ENCODE measurements at regions not wholly inside any gene's neighbourhood (a gene's known extent, or its start where the extent isn't known, plus 50 kb on each side); places are given as distances from the start of the nearest gene placed in this dataset.

- TF ChIP-seq CTCF (IDR thresholded peaks at IDR 0.05; ENCODE audit: insufficient read depth, low read length) (no peak), SPI1 (IDR thresholded peaks at IDR 0.05; ENCODE audit: borderline replicate concordance, low read depth) (no peak)
Measured at GRCh38 chr3:35338186-35338585, 301.1 kb upstream of the ARPP21 start.

Data from HL-60 (cell line).